Karpas-422 (cell line): ENCODE measurements at regions not wholly inside any gene's neighbourhood (a gene's known extent, or its start where the extent isn't known, plus 50 kb on each side); places are given as distances from the start of the nearest gene placed in this dataset.
"Not testable (repeated sequence)": the region's sequence is repeated elsewhere in the genome, so short reads cannot be mapped to it uniquely, and the experiment has no call there.

Experiments used
- DNase-seq: peaks from one replicate; pipeline ENCODE4 v3.0.0-alpha.2; 2015
- H2AFZ ChIP-seq: fragments of 200-600 bp; sonication (generic); 2 replicates; pipeline ENCODE4 v1.6.1; 2014; ENCODE audit warnings: antibody characterized with exemption, low read length, mixed read lengths
- H3K27ac ChIP-seq: fragments of 200-600 bp; sonication (generic); 2 replicates; pipeline ENCODE4 v1.5.1; 2014; ENCODE audit warnings: mild to moderate bottlenecking, low read length, moderate library complexity
- H3K27me3 ChIP-seq: fragments of 200-600 bp; sonication (generic); 2 replicates; pipeline ENCODE4 v1.6.1; 2014; ENCODE audit warnings: low read length, mixed read lengths
- H3K36me3 ChIP-seq: fragments of 200-600 bp; sonication (generic); 2 replicates; pipeline ENCODE4 v1.6.1; 2014; ENCODE audit warnings: low read length, mixed read lengths; ENCODE audit not compliant: insufficient read depth
- H3K4me1 ChIP-seq: fragments of 200-600 bp; sonication (generic); 2 replicates; pipeline ENCODE4 v1.6.1; 2014; ENCODE audit warnings: mild to moderate bottlenecking, low read length, mixed read lengths
- H3K4me2 ChIP-seq: fragments of 200-600 bp; sonication (generic); 2 replicates; pipeline ENCODE4 v1.6.1; 2014; ENCODE audit warnings: low read length, low read depth, mild to moderate bottlenecking; ENCODE audit not compliant: poor library complexity, severe bottlenecking
- H3K4me3 ChIP-seq: fragments of 200-600 bp; sonication (generic); 2 replicates; pipeline ENCODE4 v1.5.1; 2014; ENCODE audit warnings: mild to moderate bottlenecking, antibody characterized with exemption, low read length, mixed read lengths
- H3K79me2 ChIP-seq: fragments of 200-600 bp; sonication (generic); 2 replicates; pipeline ENCODE4 v1.6.1; 2014; ENCODE audit warnings: mild to moderate bottlenecking, low read length, mixed read lengths
- H3K9ac ChIP-seq: fragments of 200-600 bp; sonication (generic); 2 replicates; pipeline ENCODE4 v1.6.0; 2014; ENCODE audit warnings: low read length
- H3K9me2 ChIP-seq: fragments of 200-600 bp; sonication (generic), shearing (Covaris generic); replicated peaks from 2 replicates; pipeline ENCODE4 v1.6.0; 2014; ENCODE audit warnings: mild to moderate bottlenecking, low read length, moderate library complexity; ENCODE audit not compliant: insufficient read depth
- H3K9me3 ChIP-seq: fragments of 300-700, 200-600 bp; sonication (generic); 2 replicates; pipeline ENCODE4 v1.6.1; 2014; ENCODE audit warnings: low read length, mixed read lengths
- H4K20me1 ChIP-seq: fragments of 200-600 bp; sonication (generic); 2 replicates; pipeline ENCODE4 v1.6.1; 2014; ENCODE audit warnings: mild to moderate bottlenecking, antibody characterized with exemption, low read length, low read depth; ENCODE audit not compliant: insufficient read depth

- DNase-seq, H3K9me3 ChIP-seq, H3K79me2 ChIP-seq, H3K27me3 ChIP-seq, H3K9me2 ChIP-seq, H2AFZ ChIP-seq, H3K4me3 ChIP-seq, H3K36me3 ChIP-seq, H3K4me2 ChIP-seq, H3K27ac ChIP-seq, H3K4me1 ChIP-seq, H3K9ac ChIP-seq, H4K20me1 ChIP-seq: not testable (repeated sequence)
Measured at GRCh38 chr14:23769221-23769728, 133.1 kb downstream of the DHRS2 start.

- Histone ChIP-seq H3K27ac (no peak overlapping the region), H3K36me3 (no peaks in the 10 kb centered on the region), H4K20me1 (no peaks in the 10 kb centered on the region), H3K4me2 (no peak overlapping the region), H3K27me3 (no peaks in the 10 kb centered on the region), H3K9me3 (no peaks in the 10 kb centered on the region), H3K4me1 (no peaks in the 10 kb centered on the region), H3K79me2 (no peaks in the 10 kb centered on the region), H2AFZ (no peak overlapping the region), H3K9me2 (no peaks in the 10 kb centered on the region), H3K4me3 (no peak overlapping the region), H3K9ac (no peak overlapping the region)
- no peak for DNase-seq
Measured at GRCh38 chr14:23773981-23774380, 137.8 kb downstream of the DHRS2 start.

- Histone ChIP-seq H3K27ac (no peak overlapping the region), H3K4me2 (no peak overlapping the region), H3K4me3 (no peak overlapping the region), H3K79me2 (no peaks in the 10 kb centered on the region), H4K20me1 (no peaks in the 10 kb centered on the region), H3K4me1 (no peaks in the 10 kb centered on the region), H3K9ac (no peak overlapping the region), H3K36me3 (no peaks in the 10 kb centered on the region), H3K27me3 (no peaks in the 10 kb centered on the region), H3K9me2 (no peaks in the 10 kb centered on the region), H3K9me3 (no peaks in the 10 kb centered on the region), H2AFZ (no peak overlapping the region)
- peak; percentile 44 for DNase-seq
Measured at GRCh38 chr14:23776296-23776695, 140.1 kb downstream of the DHRS2 start.

- Histone ChIP-seq H3K4me1 (no peaks in the 10 kb centered on the region), H2AFZ (no peak overlapping the region), H3K4me3 (no peak overlapping the region), H3K27ac (no peak overlapping the region), H4K20me1 (no peaks in the 10 kb centered on the region), H3K79me2 (no peaks in the 10 kb centered on the region), H3K9ac (no peak overlapping the region), H3K9me2 (no peaks in the 10 kb centered on the region), H3K27me3 (no peaks in the 10 kb centered on the region), H3K9me3 (no peaks in the 10 kb centered on the region), H3K36me3 (no peaks in the 10 kb centered on the region), H3K4me2 (no peak overlapping the region)
- DNase-seq = no peak
Measured at GRCh38 chr14:23785208-23785607, 149.0 kb downstream of the DHRS2 start.

GRCh38 chr14:23787436-23787835 is 151.3 kb downstream of the DHRS2 start:
- H3K4me2 ChIP-seq = no peak overlapping the region
- H3K9me3 ChIP-seq = no peaks in the 10 kb centered on the region
- no peaks in the 10 kb centered on the region for H3K36me3 ChIP-seq
- H3K27me3 ChIP-seq = no peaks in the 10 kb centered on the region
- H3K79me2 ChIP-seq = no peaks in the 10 kb centered on the region
- H3K9ac ChIP-seq = no peak overlapping the region
- no peak overlapping the region for H2AFZ ChIP-seq
- DNase-seq = no peak
- no peak overlapping the region for H3K4me3 ChIP-seq
- no peaks in the 10 kb centered on the region for H3K4me1 ChIP-seq
- H3K9me2 ChIP-seq = no peaks in the 10 kb centered on the region
- H3K27ac ChIP-seq = no peak overlapping the region
- no peaks in the 10 kb centered on the region for H4K20me1 ChIP-seq

GRCh38 chr14:23789696-23790095 is 153.5 kb downstream of the DHRS2 start:
- Histone ChIP-seq H3K27ac (no peak overlapping the region), H3K79me2 (no peaks in the 10 kb centered on the region), H3K27me3 (no peaks in the 10 kb centered on the region), H3K4me1 (no peaks in the 10 kb centered on the region), H2AFZ (no peak overlapping the region), H3K36me3 (no peaks in the 10 kb centered on the region), H3K9me2 (no peaks in the 10 kb centered on the region), H3K4me2 (no peak overlapping the region), H3K9me3 (no peaks in the 10 kb centered on the region), H3K4me3 (no peak overlapping the region), H4K20me1 (no peaks in the 10 kb centered on the region), H3K9ac (no peak overlapping the region)
- no peak for DNase-seq

GRCh38 chr14:23793532-23793931 is 157.4 kb downstream of the DHRS2 start:
- Histone ChIP-seq H3K27ac (no peak overlapping the region), H3K4me2 (no peak overlapping the region), H3K27me3 (no peaks in the 10 kb centered on the region)

GRCh38 chr14:23800811-23801210 is 152.8 kb upstream of the DHRS4 start:
- Histone ChIP-seq H3K9me2 (no peaks in the 10 kb centered on the region), H3K79me2 (no peaks in the 10 kb centered on the region), H3K4me3 (no peak overlapping the region), H3K27ac (no peak overlapping the region), H3K4me1 (no peaks in the 10 kb centered on the region), H3K9me3 (no peaks in the 10 kb centered on the region), H4K20me1 (no peaks in the 10 kb centered on the region), H3K27me3 (no peaks in the 10 kb centered on the region), H3K36me3 (no peaks in the 10 kb centered on the region), H3K4me2 (no peak overlapping the region), H3K9ac (no peak overlapping the region), H2AFZ (no peak overlapping the region)
- no peak for DNase-seq

More at GRCh38 chr14:23793532-23793931, 157.4 kb downstream of the DHRS2 start:
- Histone ChIP-seq H4K20me1 (no peaks in the 10 kb centered on the region), H3K4me3 (no peak overlapping the region), H3K79me2 (no peaks in the 10 kb centered on the region), H2AFZ (no peak overlapping the region), H3K9me3 (no peaks in the 10 kb centered on the region), H3K36me3 (no peaks in the 10 kb centered on the region), H3K9ac (no peak overlapping the region), H3K4me1 (no peaks in the 10 kb centered on the region), H3K9me2 (no peaks in the 10 kb centered on the region)
- DNase-seq = no peak

- Histone ChIP-seq H3K36me3 (no peaks in the 10 kb centered on the region), H3K27me3 (no peaks in the 10 kb centered on the region), H4K20me1 (no peaks in the 10 kb centered on the region), H3K4me3 (no peak overlapping the region), H3K79me2 (no peaks in the 10 kb centered on the region), H3K9ac (no peak overlapping the region), H3K4me1 (no peaks in the 10 kb centered on the region), H3K27ac (no peak overlapping the region), H3K4me2 (no peak overlapping the region), H3K9me2 (no peaks in the 10 kb centered on the region), H2AFZ (no peak overlapping the region), H3K9me3 (no peaks in the 10 kb centered on the region)
- DNase-seq = no peak
Measured at GRCh38 chr14:23801766-23802165, 151.8 kb upstream of the DHRS4 start.
